PC-3 (cell line): ENCODE measurements at regions not wholly inside any gene's neighbourhood (a gene's known extent, or its start where the extent isn't known, plus 50 kb on each side); places are given as distances from the start of the nearest gene placed in this dataset.

Experiments used
- ATAC-seq: fragments of 200-7000 bp; cut with Tn5 transposase; 2 replicates; pipeline ENCODE4 v1.9.1; 2020; ENCODE audit warnings: mild to moderate bottlenecking, moderate library complexity
- BruUV-seq: library from RNA; stranded (reverse); fragments of 400-500 nt; replicated peaks from 2 replicates; lab custom pipeline; 2021; lab: Mats Ljungman, UMichigan
- CTCF ChIA-PET: fragments of 300-600 bp; sonication (Branson Sonifier 250); formaldehyde crosslinking; loops from one replicate; lab custom pipeline; 2022; ENCODE audit warnings: antibody characterized with exemption; lab: Charles Lee
- POLR2A ChIA-PET: fragments of 300-600 bp; sonication (Branson Sonifier 250); formaldehyde crosslinking; loops from one replicate; lab custom pipeline; 2022; ENCODE audit warnings: antibody characterized with exemption; ENCODE audit not compliant: unreplicated experiment; lab: Charles Lee
- DNase-seq: peaks from one replicate; pipeline ENCODE4 v3.0.0-alpha.2; 2015
- H2AFZ ChIP-seq: fragments of 300-600 bp; sonication (generic); 2 replicates; pipeline ENCODE4 v1.6.0; 2016; ENCODE audit warnings: antibody characterized with exemption, low read length
- H3F3A ChIP-seq: fragments of 300-600 bp; sonication (generic); one replicate; pipeline ENCODE4 v1.6.0; 2017; ENCODE audit warnings: antibody characterized with exemption, low read length, control low read depth, mild to moderate bottlenecking; ENCODE audit not compliant: unreplicated experiment
- H3K27ac ChIP-seq: fragments of 300-600 bp; sonication (generic); 2 replicates; pipeline ENCODE4 v1.5.1; 2016; ENCODE audit warnings: mild to moderate bottlenecking, low read length
- H3K27me3 ChIP-seq: fragments of 300-600 bp; sonication (generic); 2 replicates; pipeline ENCODE4 v1.6.1; 2016; ENCODE audit warnings: low read length, mixed read lengths
- H3K36me3 ChIP-seq: fragments of 300-600 bp; sonication (generic); 2 replicates; pipeline ENCODE4 v1.6.1; 2016; ENCODE audit warnings: low read depth, mixed run types, low read length, mixed read lengths
- H3K4me1 ChIP-seq: fragments of 300-600 bp; sonication (generic); 2 replicates; pipeline ENCODE4 v1.5.1; 2016; ENCODE audit warnings: low read length; ENCODE audit not compliant: insufficient read depth
- H3K4me2 ChIP-seq: fragments of 300-600 bp; sonication (generic); 2 replicates; pipeline ENCODE4 v1.6.0; 2016; ENCODE audit warnings: low read length
- H3K4me3 ChIP-seq: fragments of 300-600 bp; sonication (generic); 2 replicates; pipeline ENCODE4 v1.5.1; 2016; ENCODE audit warnings: mild to moderate bottlenecking, low read length, mixed read lengths
- H3K79me2 ChIP-seq: fragments of 300-600 bp; sonication (generic); 2 replicates; pipeline ENCODE4 v1.6.1; 2017; ENCODE audit warnings: low read length, mixed read lengths
- H3K9ac ChIP-seq: fragments of 300-600 bp; sonication (generic); 2 replicates; pipeline ENCODE4 v1.6.0; 2016; ENCODE audit warnings: mild to moderate bottlenecking, low read length
- H3K9me2 ChIP-seq: fragments of 300-600 bp; sonication (generic); replicated peaks from 2 replicates; pipeline ENCODE4 v1.6.1; 2016; ENCODE audit warnings: mixed run types, low read length, mixed read lengths
- H3K9me3 ChIP-seq: fragments of 300-600 bp; sonication (generic); 2 replicates; pipeline ENCODE4 v1.6.1; 2016; ENCODE audit warnings: low read length, mixed read lengths
- H4K20me1 ChIP-seq: fragments of 300-600 bp; sonication (generic); 2 replicates; pipeline ENCODE4 v1.6.1; 2016; ENCODE audit warnings: low read length, mixed read lengths
- CTCF ChIP-seq: fragments of 300-600 bp; sonication (generic); conservative IDR thresholded peaks from 2 replicates; pipeline ENCODE4 v1.5.1; 2017; ENCODE audit warnings: antibody characterized with exemption, low read depth, mild to moderate bottlenecking, low read length
- EZH2 ChIP-seq: fragments of 300-600 bp; sonication (generic); IDR thresholded peaks from one replicate; pipeline ENCODE4 v1.6.1; 2017; ENCODE audit warnings: antibody characterized with exemption, mild to moderate bottlenecking, low read length; ENCODE audit not compliant: unreplicated experiment
- EZH2phosphoT487 ChIP-seq: fragments of 300-600 bp; sonication (generic); IDR thresholded peaks from 2 replicates; pipeline ENCODE4 v1.6.1; 2018; ENCODE audit warnings: mild to moderate bottlenecking, antibody characterized with exemption, low read length, borderline replicate concordance
- intact Hi-C: fragments of 100-400 bp; cut with micrococcal nuclease; formaldehyde crosslinking; loops from 2 replicates; pipeline ENCODE4 v1.9.0; 2023

GRCh38 chr12:77299910-77300669, 234.7 kb upstream of the E2F7 start:
- Histone ChIP-seq H3K4me3 (peak overlapping the region; percentile 10; the same call in 1 of the 2 replicates), H3K27me3 (no peaks in the 10 kb centered on the region), H3K9me2 (no peaks in the 10 kb centered on the region), H3K9ac (no peak overlapping the region), H2AFZ (no peak overlapping the region), H3K36me3 (no peaks in the 10 kb centered on the region), H3K9me3 (no peaks in the 10 kb centered on the region), H3K4me1 (peaks cover 25% of the 10 kb centered on the region), H3F3A (peaks cover 6% of the 10 kb centered on the region), H3K79me2 (no peaks in the 10 kb centered on the region), H3K27ac (peak overlapping the region; percentile 71), H4K20me1 (no peaks in the 10 kb centered on the region), H3K4me2 (peak overlapping the region; percentile 62)
- BruUV-seq: no TSS peak
- POLR2A ChIA-PET: no interaction called here
- CTCF ChIA-PET: interaction anchor here (0.8 kb wide), 1 partner anchor 25 kb away, joined by 4 read pairs; no protein-coding TSS in a partner anchor
- peak; percentile 97 for ATAC-seq
- intact Hi-C loops: loop anchor here (2.0 kb wide), 2 partner anchors 25 to 149 kb away; no protein-coding TSS in a partner anchor
- no peak for TF ChIP-seq CTCF
- TF ChIP-seq EZH2phosphoT487: no peak
- TF ChIP-seq EZH2: no peak
- peak; percentile 93 for DNase-seq

GRCh38 chr12:77299001-77299400, 233.6 kb upstream of the E2F7 start:
- peaks cover 6% of the 10 kb centered on the region for H3F3A ChIP-seq
- POLR2A ChIA-PET: no interaction called here
- H3K4me3 ChIP-seq: no peak overlapping the region
- no peaks in the 10 kb centered on the region for H3K27me3 ChIP-seq
- H3K9ac ChIP-seq: no peak overlapping the region
- H4K20me1 ChIP-seq: no peaks in the 10 kb centered on the region
- no peak for ATAC-seq
- no peak for TF ChIP-seq EZH2phosphoT487
- TF ChIP-seq EZH2: no peak
- TF ChIP-seq CTCF: no peak
- H3K36me3 ChIP-seq: no peaks in the 10 kb centered on the region
- H3K4me2 ChIP-seq: peak overlapping the region; percentile 62; the same call in 1 of the 2 replicates
- no peaks in the 10 kb centered on the region for H3K79me2 ChIP-seq
- peak overlapping the region; percentile 71; the same call in 1 of the 2 replicates for H3K27ac ChIP-seq
- H3K9me3 ChIP-seq: no peaks in the 10 kb centered on the region
- DNase-seq: no peak
- no peaks in the 10 kb centered on the region for H3K9me2 ChIP-seq
- BruUV-seq: no TSS peak
- intact Hi-C loops: no loop called here
- H2AFZ ChIP-seq: no peak overlapping the region
- CTCF ChIA-PET: no interaction called here
- peaks cover 31% of the 10 kb centered on the region for H3K4me1 ChIP-seq

- Histone ChIP-seq H3K4me1 (peaks cover 16% of the 10 kb centered on the region), H2AFZ (peak overlapping the region; percentile 25), H3K79me2 (no peaks in the 10 kb centered on the region), H3K9ac (no peak overlapping the region), H3K27me3 (no peaks in the 10 kb centered on the region), H3K4me3 (no peak overlapping the region), H3K9me2 (no peaks in the 10 kb centered on the region), H3K36me3 (no peaks in the 10 kb centered on the region), H3K27ac (peak overlapping the region; percentile 25), H3F3A (no peaks in the 10 kb centered on the region), H3K4me2 (peak overlapping the region; percentile 37; the same call in 1 of the 2 replicates), H4K20me1 (no peaks in the 10 kb centered on the region), H3K9me3 (no peaks in the 10 kb centered on the region)
- DNase-seq: peak; percentile 65
- peak; percentile 66 for ATAC-seq
- intact Hi-C loops: no loop called here
- TF ChIP-seq CTCF (no peak), EZH2 (no peak), EZH2phosphoT487 (no peak)
- POLR2A ChIA-PET: interaction anchor here (0.7 kb wide), 2 partner anchors 22 to 162 kb away, joined by 3 to 4 read pairs; no protein-coding TSS in a partner anchor
- CTCF ChIA-PET: no interaction called here
- no TSS peak for BruUV-seq
These were observed 228.6 kb upstream of the E2F7 start for GRCh38 chr12:77294016-77294415.
